CD4-positive, alpha-beta T cell treated with Interferon gamma for 1 hour (primary cell): ENCODE measurements at regions not wholly inside any gene's neighbourhood (a gene's known extent, or its start where the extent isn't known, plus 50 kb on each side); places are given as distances from the start of the nearest gene placed in this dataset.

ENCODE experiments used
- DNase-seq: peaks from one replicate; pipeline ENCODE4 v3.0.0-alpha.2; 2020

- no peak for DNase-seq
Observed at GRCh38 chr6:100134297-100134696, 140.3 kb upstream of the MCHR2 start.

GRCh38 chr6:100132005-100132404 is 138.0 kb upstream of the MCHR2 start:
- DNase-seq = no peak

GRCh38 chr6:100130630-100131029 is 136.6 kb upstream of the MCHR2 start:
- DNase-seq = no peak

GRCh38 chr6:100126790-100127484 is 132.9 kb upstream of the MCHR2 start:
- no peak for DNase-seq

GRCh38 chr6:100121854-100122609 is 128.0 kb upstream of the MCHR2 start:
- no peak for DNase-seq

- no peak for DNase-seq
Observed at GRCh38 chr6:100119261-100119660, 125.2 kb upstream of the MCHR2 start.

- no peak for DNase-seq
Observed at GRCh38 chr6:100118301-100118700, 124.3 kb upstream of the MCHR2 start.

- DNase-seq = no peak
Observed at GRCh38 chr6:100117680-100118079, 123.7 kb upstream of the MCHR2 start.

- DNase-seq = no peak
Observed at GRCh38 chr6:100116411-100117194, 122.6 kb upstream of the MCHR2 start.

GRCh38 chr6:100115407-100116101 is 121.5 kb upstream of the MCHR2 start:
- no peak for DNase-seq

GRCh38 chr6:100112855-100113508 is 119.0 kb upstream of the MCHR2 start:
- no peak for DNase-seq

GRCh38 chr6:100105919-100106529 is 112.0 kb upstream of the MCHR2 start:
- DNase-seq = no peak

- no peak for DNase-seq
Observed at GRCh38 chr6:100105138-100105537, 111.1 kb upstream of the MCHR2 start.

- DNase-seq = no peak
Observed at GRCh38 chr6:100103931-100104330, 109.9 kb upstream of the MCHR2 start.

- no peak for DNase-seq
Observed at GRCh38 chr6:100103194-100103593, 109.2 kb upstream of the MCHR2 start.

GRCh38 chr6:100101644-100102043 is 107.6 kb upstream of the MCHR2 start:
- DNase-seq = no peak

- DNase-seq = no peak
Observed at GRCh38 chr6:100100776-100101175, 106.8 kb upstream of the MCHR2 start.

GRCh38 chr6:100099189-100100074 is 105.4 kb upstream of the MCHR2 start:
- DNase-seq = no peak

GRCh38 chr6:100096936-100097335 is 102.9 kb upstream of the MCHR2 start:
- DNase-seq = no peak

- no peak for DNase-seq
Observed at GRCh38 chr6:100096341-100096740, 102.3 kb upstream of the MCHR2 start.

- DNase-seq = no peak
Observed at GRCh38 chr6:100093405-100093804, 99.4 kb upstream of the MCHR2 start.
